ENCODE measurements at regions not wholly inside any gene's neighbourhood (a gene's known extent, or its start where the extent isn't known, plus 50 kb on each side); places are given as distances from the start of the nearest gene placed in this dataset.

DNA sequence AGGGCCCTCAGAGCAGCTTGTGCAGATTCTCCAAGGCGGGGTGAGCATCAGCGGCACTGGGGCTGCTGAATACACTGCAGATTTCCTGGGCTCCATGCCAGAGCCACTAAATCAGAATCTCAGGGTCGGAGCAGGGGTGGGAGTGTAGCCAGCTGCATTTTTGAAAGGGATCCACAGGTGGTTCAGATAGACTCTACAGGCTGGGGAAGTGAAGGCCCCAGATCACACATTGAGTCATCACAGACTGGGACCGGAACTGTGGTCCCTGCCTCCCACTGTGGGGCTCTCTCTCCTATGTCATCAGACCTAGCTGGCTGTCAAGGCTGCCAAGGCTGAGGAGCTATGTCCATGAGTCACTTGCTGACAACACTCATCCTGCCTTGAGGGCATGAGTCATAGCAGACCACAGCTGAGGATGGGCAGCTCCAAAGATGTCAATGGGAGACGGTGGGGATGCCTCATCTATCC, 162.3 kb upstream of the MAMLD1 start (continued):
- TF ChIP-seq CREB5 (CRISPR knock-in tag; IDR thresholded peaks at IDR 0.05) = no peak
- TF ChIP-seq MECOM (CRISPR knock-in tag; IDR thresholded peaks at IDR 0.05) = no peak
- TF ChIP-seq BMI1 (IDR thresholded peaks at IDR 0.05; ENCODE audit: low read length) = no peak
- TF ChIP-seq RBM34 (IDR thresholded peaks at IDR 0.05; ENCODE audit: borderline replicate concordance, insufficient read depth, low read length) = no peak
- TF ChIP-seq ASH1L (IDR thresholded peaks at IDR 0.05; ENCODE audit: borderline replicate concordance, low read depth, partially characterized antibody) = no peak
- no peak for TF ChIP-seq ZFP1 (CRISPR knock-in tag; IDR thresholded peaks at IDR 0.05)
- TF ChIP-seq MEF2A (IDR thresholded peaks at IDR 0.05; ENCODE audit: control insufficient read depth, low read depth, low read length) = no peak
- no peak for TF ChIP-seq TAF15 (IDR thresholded peaks at IDR 0.05; ENCODE audit: low read depth, low read length)

- BruUV-seq (replicated peaks) = no TSS peak
- POLR2A ChIA-PET = no interaction called here
- WGBS (ENCODE audit: insufficient coverage, low coverage, missing lambda C conversion rate) = 0% methylated on average over 5 of the region's 7 CpGs
- Histone ChIP-seq H3K9me1 (ENCODE audit: control insufficient read depth, insufficient read depth, low read length) (no peaks in the 10 kb centered on the region), H3K79me2 (ENCODE audit: control insufficient read depth, insufficient read depth, low read length) (no peaks in the 10 kb centered on the region), H3K36me3 (ENCODE audit: control insufficient read depth, insufficient read depth, low read length) (no peaks in the 10 kb centered on the region), H3K4me3 (no peak overlapping the region), H3K27ac (ENCODE audit: extremely low read depth, low read depth, low read length) (no peak overlapping the region), H3K27me3 (ENCODE audit: control insufficient read depth in 2 of 2, insufficient read depth in 2 of 2, low read length in 2 of 2) (no peaks in the 10 kb centered on the region; a peak in 2 of 5 replicates), H3K9ac (ENCODE audit: insufficient read depth in 1 of 2, low read depth in 2 of 2, low read length in 2 of 2) (no peak overlapping the region), H4K20me1 (replicated peaks; ENCODE audit: control insufficient read depth, insufficient read depth, low read length) (no peaks in the 10 kb centered on the region; the same call in 1 of the 2 replicates), H3K4me2 (ENCODE audit: insufficient read depth, low read length) (no peak overlapping the region), H3K4me1 (replicated peaks in 1 of 2; ENCODE audit: control insufficient read depth in 2 of 2, insufficient read depth in 2 of 2, low read length in 2 of 2) (no peaks in the 10 kb centered on the region), H2AFZ (ENCODE audit: low read depth, low read length) (no peak overlapping the region), H3K9me3 (replicated peaks; ENCODE audit: control insufficient read depth, insufficient read depth, low read depth, low read length) (no peaks in the 10 kb centered on the region)
- no peak for ATAC-seq
- DNase-seq (ENCODE audit: extremely low read depth in 1 of 4, low spot score in 3 of 4) = no peak
- no peak for TF ChIP-seq ZNF75A (CRISPR knock-in tag; IDR thresholded peaks at IDR 0.05)
- TF ChIP-seq CBX2 (IDR thresholded peaks at IDR 0.05; ENCODE audit: insufficient read depth, low read length, poor library complexity, severe bottlenecking) = no peak
- no peak for TF ChIP-seq NR2F6 (CRISPR knock-in tag; IDR thresholded peaks at IDR 0.05)
- TF ChIP-seq, protein P1, sequence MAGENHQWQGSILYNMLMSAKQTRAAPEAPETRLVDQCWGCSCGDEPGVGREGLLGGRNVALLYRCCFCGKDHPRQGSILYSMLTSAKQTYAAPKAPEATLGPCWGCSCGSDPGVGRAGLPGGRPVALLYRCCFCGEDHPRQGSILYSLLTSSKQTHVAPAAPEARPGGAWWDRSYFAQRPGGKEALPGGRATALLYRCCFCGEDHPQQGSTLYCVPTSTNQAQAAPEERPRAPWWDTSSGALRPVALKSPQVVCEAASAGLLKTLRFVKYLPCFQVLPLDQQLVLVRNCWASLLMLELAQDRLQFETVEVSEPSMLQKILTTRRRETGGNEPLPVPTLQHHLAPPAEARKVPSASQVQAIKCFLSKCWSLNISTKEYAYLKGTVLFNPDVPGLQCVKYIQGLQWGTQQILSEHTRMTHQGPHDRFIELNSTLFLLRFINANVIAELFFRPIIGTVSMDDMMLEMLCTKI (IDR thresholded peaks at IDR 0.05; ENCODE audit: partially characterized antibody) = no peak
- CTCF ChIA-PET (ENCODE audit: low intra/inter-chr PET ratio) = no interaction called here
- intact Hi-C loops (cut with micrococcal nuclease) (loop anchor here (10.0 kb wide), 1 partner anchor 247 kb away; no protein-coding TSS in a partner anchor), in situ Hi-C loops (cut with MboI) (no loop called here)
- FAIRE-seq = no peak
These were observed 161.7 kb upstream of the MAMLD1 start for GRCh38 chrX:150201391-150201790.

Measured in K562 (cell line).